ENCODE measurements at regions not wholly inside any gene's neighbourhood (a gene's known extent, or its start where the extent isn't known, plus 50 kb on each side); places are given as distances from the start of the nearest gene placed in this dataset.
"Not testable (repeated sequence)": the region's sequence is repeated elsewhere in the genome, so short reads cannot be mapped to it uniquely, and the experiment has no call there.

DNA sequence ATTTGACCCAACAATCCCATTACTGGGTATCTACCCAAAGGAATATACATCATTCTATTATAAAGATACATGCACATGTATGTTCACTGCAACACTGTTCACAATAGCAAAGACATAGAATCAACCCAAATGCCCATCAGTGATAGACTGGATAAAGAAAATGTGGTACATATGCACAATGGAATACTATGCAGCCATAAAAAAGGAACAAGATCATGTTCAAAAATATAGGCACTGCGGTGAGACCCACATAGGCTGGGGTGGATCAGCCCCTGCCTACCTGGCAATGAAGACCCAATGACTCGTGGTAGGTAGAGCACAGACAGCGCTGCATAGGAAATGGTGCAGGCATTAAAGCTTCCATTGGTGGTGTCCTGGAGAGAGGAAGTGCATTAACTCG is 88.6 kb upstream of the NFIL3 start:
- H3K4me3 ChIP-seq; H3K27me3 ChIP-seq; H3K27ac ChIP-seq; DNase-seq; H3K9me3 ChIP-seq; intact Hi-C loops (cut with DNase I); H3K36me3 ChIP-seq: not testable (repeated sequence)
- H3K4me1 ChIP-seq = peaks cover 0 to 53% (median 31%) of the 10 kb centered on the region in 4 donors
- 92 to 93% methylated on average over 4 of the region's 4 CpGs for WGBS, 2 donors

DNA sequence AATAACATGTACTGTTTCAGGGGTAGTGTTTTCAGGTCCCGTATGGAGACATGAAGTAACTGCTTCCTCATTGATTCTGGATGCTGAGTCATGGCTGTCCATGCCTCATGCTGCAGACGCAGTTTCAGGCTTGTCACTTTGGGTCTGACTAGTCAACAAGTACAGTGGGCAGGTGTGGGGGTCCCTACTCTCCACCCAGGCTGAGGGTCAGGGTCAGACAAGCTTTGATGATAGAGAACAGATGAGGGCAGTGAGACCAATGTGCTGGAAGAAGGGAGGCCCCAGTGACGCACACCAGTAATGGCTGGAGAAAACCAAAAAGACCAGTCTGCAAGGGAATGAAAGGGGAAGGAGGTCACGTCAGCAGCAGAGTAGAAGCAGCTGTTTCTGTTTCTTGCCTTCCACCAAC is 80.0 kb upstream of the NFIL3 start:
- Histone ChIP-seq H3K36me3 (no peaks in the 10 kb centered on the region), H3K4me1 (peaks cover 0 to 34% (median 25%) of the 10 kb centered on the region in 4 donors), H3K4me3 (no peak overlapping the region), H3K27ac (no peak overlapping the region), H3K9me3 (no peaks in the 10 kb centered on the region), H3K27me3 (no peaks in the 10 kb centered on the region)
- intact Hi-C loops (cut with DNase I) = no loop called here
- TF ChIP-seq, protein P1, sequence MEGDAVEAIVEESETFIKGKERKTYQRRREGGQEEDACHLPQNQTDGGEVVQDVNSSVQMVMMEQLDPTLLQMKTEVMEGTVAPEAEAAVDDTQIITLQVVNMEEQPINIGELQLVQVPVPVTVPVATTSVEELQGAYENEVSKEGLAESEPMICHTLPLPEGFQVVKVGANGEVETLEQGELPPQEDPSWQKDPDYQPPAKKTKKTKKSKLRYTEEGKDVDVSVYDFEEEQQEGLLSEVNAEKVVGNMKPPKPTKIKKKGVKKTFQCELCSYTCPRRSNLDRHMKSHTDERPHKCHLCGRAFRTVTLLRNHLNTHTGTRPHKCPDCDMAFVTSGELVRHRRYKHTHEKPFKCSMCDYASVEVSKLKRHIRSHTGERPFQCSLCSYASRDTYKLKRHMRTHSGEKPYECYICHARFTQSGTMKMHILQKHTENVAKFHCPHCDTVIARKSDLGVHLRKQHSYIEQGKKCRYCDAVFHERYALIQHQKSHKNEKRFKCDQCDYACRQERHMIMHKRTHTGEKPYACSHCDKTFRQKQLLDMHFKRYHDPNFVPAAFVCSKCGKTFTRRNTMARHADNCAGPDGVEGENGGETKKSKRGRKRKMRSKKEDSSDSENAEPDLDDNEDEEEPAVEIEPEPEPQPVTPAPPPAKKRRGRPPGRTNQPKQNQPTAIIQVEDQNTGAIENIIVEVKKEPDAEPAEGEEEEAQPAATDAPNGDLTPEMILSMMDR (IDR thresholded peaks at IDR 0.05) = no peak
- TF ChIP-seq POLR2A (IDR thresholded peaks at IDR 0.05) = no peak
- TF ChIP-seq EP300 (IDR thresholded peaks at IDR 0.05) = no peak
- no peak for TF ChIP-seq POLR2AphosphoS5 (IDR thresholded peaks at IDR 0.05)
- no peak for DNase-seq
- 65 to 89% methylated on average over 4 of the region's 4 CpGs for WGBS, 2 donors

DNA sequence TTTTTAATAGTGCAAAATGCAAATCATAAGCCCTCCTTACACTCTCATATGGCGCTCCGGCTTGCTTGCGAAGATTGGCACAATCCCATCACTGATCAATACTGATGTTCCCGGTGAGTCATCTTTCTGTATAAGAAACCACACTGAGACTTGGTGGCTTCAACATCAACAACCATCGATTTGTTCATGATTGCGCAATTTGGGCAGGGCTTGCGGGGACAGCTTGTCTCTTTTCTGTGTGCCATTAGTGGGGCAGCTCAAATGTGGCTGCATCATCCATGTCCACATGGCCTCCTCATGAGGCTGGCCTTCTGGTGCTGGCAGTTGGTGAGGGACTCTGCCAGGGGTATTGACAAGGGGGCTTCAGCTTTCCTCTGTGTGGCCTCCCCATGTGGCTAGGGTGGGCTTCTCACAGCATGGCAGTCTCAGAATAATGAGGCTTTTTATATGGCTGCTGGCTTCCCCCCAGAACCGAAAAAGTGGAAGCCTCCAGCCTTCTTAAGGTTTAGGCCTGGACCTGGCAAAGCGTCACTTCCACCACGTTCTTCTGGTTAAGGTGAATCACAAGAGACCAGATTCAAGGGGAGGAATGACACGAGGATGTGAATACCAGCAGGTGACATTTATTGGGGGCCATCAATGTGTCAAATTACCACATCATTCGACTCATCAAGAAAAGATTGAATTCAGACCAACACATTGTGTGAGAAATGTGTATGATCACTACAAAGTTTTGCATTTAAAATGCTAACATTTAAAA is 79.5 kb upstream of the NFIL3 start:
- 67 to 83% methylated on average over 12 of the region's 12 CpGs for WGBS, 2 donors
- Histone ChIP-seq H3K27ac (peak overlapping the region in 1 of 4 donors; percentile 27), H3K4me1 (peaks cover 0 to 28% (median 19%) of the 10 kb centered on the region in 4 donors), H3K27me3 (no peaks in the 10 kb centered on the region), H3K4me3 (no peak overlapping the region), H3K36me3 (no peaks in the 10 kb centered on the region), H3K9me3 (no peaks in the 10 kb centered on the region)
- intact Hi-C loops (cut with DNase I) = no loop called here
- no peak for DNase-seq
- no peak for TF ChIP-seq EP300 (IDR thresholded peaks at IDR 0.05)
- TF ChIP-seq POLR2AphosphoS5 (IDR thresholded peaks at IDR 0.05) = no peak
- no peak for TF ChIP-seq POLR2A (IDR thresholded peaks at IDR 0.05)
- TF ChIP-seq, protein P1 (IDR thresholded peaks at IDR 0.05) = no peak

DNA sequence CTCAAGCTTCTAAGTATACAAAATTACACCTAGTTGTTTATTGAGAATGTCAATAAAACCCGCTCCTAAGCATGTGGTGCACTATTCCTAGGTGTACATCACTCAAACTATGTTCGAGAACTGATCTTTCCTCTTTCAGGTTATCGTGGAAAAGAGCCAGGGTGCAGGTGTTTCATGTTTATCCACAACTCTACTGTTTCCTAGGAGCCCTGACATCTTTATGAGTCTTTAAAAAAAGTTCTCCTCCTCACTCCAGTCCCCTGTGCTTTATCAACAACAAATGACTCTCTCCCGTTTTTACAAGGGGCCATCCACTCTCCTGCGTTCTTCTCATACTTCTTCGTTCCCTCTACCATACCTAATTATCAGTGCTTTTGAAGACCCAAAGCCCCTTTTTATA is 78.8 kb upstream of the NFIL3 start:
- TF ChIP-seq, protein P1 (IDR thresholded peaks at IDR 0.05) = no peak
- TF ChIP-seq POLR2AphosphoS5 (IDR thresholded peaks at IDR 0.05) = peak in 3 of 4 donors; percentile 44 to 59 (median 45)
- TF ChIP-seq POLR2A (IDR thresholded peaks at IDR 0.05) = no peak
- peak in 3 of 4 donors; percentile 12 to 63 (median 47) for TF ChIP-seq EP300 (IDR thresholded peaks at IDR 0.05)
- H3K4me3 ChIP-seq = no peak overlapping the region
- WGBS, 2 donors = 19 to 59% methylated on average over 6 of the region's 6 CpGs
- H3K27me3 ChIP-seq = no peaks in the 10 kb centered on the region
- intact Hi-C loops (cut with DNase I) = no loop called here
- H3K36me3 ChIP-seq = no peaks in the 10 kb centered on the region
- H3K4me1 ChIP-seq = peaks cover 0 to 22% (median 14%) of the 10 kb centered on the region in 4 donors
- peak overlapping the region in 1 of 4 donors; percentile 27 for H3K27ac ChIP-seq
- H3K9me3 ChIP-seq = no peaks in the 10 kb centered on the region
- DNase-seq = no peak

DNA sequence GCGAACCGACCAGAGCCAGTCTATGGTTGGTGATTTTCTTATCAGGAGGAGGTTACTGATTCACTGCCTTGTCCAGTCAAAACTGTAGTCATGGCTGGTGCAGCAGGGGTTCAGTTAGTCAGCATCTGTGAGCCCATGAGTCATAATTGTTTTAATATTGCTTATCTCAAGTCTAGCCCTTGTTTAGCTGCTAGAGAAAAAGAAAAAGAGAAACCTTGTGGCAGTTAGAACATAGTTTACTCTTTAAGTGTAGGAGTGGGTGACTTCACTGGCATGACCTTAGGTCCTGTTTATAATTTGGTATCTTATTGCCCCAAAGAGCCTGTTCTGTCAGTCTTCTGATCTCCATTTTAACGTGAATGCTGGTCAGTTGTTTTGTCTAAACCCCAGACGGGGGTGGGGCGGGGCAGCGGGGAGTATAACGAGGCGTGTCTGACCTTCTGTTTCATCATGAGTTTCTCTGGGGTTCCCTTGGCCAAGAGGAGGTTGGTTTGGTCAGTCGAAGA is 76.9 kb upstream of the NFIL3 start:
- no peak overlapping the region for H3K27ac ChIP-seq
- no peaks in the 10 kb centered on the region for H3K36me3 ChIP-seq
- WGBS, 2 donors = 36 to 69% methylated on average over 9 of the region's 9 CpGs
- intact Hi-C loops (cut with DNase I) = no loop called here
- no peak for DNase-seq
- no peaks in the 10 kb centered on the region for H3K27me3 ChIP-seq
- no peaks in the 10 kb centered on the region for H3K9me3 ChIP-seq
- peaks cover 0 to 34% (median 28%) of the 10 kb centered on the region in 4 donors for H3K4me1 ChIP-seq
- TF ChIP-seq EP300 (IDR thresholded peaks at IDR 0.05) (no peak), POLR2AphosphoS5 (IDR thresholded peaks at IDR 0.05) (no peak), POLR2A (IDR thresholded peaks at IDR 0.05) (no peak)
- TF ChIP-seq, protein P1 (IDR thresholded peaks at IDR 0.05) = no peak
- no peak overlapping the region for H3K4me3 ChIP-seq

Measured in sigmoid colon (tissue), 6 donors.